C4-2B (cell line): ENCODE measurements at regions not wholly inside any gene's neighbourhood (a gene's known extent, or its start where the extent isn't known, plus 50 kb on each side); places are given as distances from the start of the nearest gene placed in this dataset.

Experiments
- H3K27ac ChIP-seq: fragments of 450-650 bp; 2 replicates; pipeline ENCODE4 v1.5.1; 2017
- CTCF ChIP-seq: fragments of 450-650 bp; conservative IDR thresholded peaks from 2 replicates; pipeline ENCODE4 v1.5.1; 2017; ENCODE audit warnings: mild to moderate bottlenecking
- ZFX ChIP-seq: fragments of 450-650 bp; IDR thresholded peaks from 2 replicates; pipeline ENCODE4 v1.6.1; 2017

- no peak overlapping the region for H3K27ac ChIP-seq
- TF ChIP-seq ZFX (no peak), CTCF (no peak)
Observed at GRCh38 chr12:97082029-97082428, 175.0 kb downstream of the NEDD1 start.

- TF ChIP-seq CTCF = no peak
- no peak for TF ChIP-seq ZFX
Observed at GRCh38 chr12:97093187-97093683, 186.2 kb downstream of the NEDD1 start.

GRCh38 chr12:97097734-97098133 is 190.7 kb downstream of the NEDD1 start:
- no peak for TF ChIP-seq ZFX
- no peak for TF ChIP-seq CTCF
- no peak overlapping the region for H3K27ac ChIP-seq

More at GRCh38 chr12:97093187-97093683, 186.2 kb downstream of the NEDD1 start:
- no peak overlapping the region for H3K27ac ChIP-seq

GRCh38 chr12:97109441-97109840 is 202.4 kb downstream of the NEDD1 start:
- H3K27ac ChIP-seq = no peak overlapping the region
- no peak for TF ChIP-seq CTCF
- TF ChIP-seq ZFX = no peak

- TF ChIP-seq ZFX = no peak
- no peak for TF ChIP-seq CTCF
- no peak overlapping the region for H3K27ac ChIP-seq
Observed at GRCh38 chr12:97112136-97112535, 205.1 kb downstream of the NEDD1 start.

GRCh38 chr12:97118796-97119375 is 211.8 kb downstream of the NEDD1 start:
- no peak overlapping the region for H3K27ac ChIP-seq
- TF ChIP-seq ZFX = no peak
- TF ChIP-seq CTCF = no peak

GRCh38 chr12:97127061-97127460 is 220.0 kb downstream of the NEDD1 start:
- no peak for TF ChIP-seq ZFX
- TF ChIP-seq CTCF = no peak

More at GRCh38 chr12:97127061-97127460, 220.0 kb downstream of the NEDD1 start:
- no peak overlapping the region for H3K27ac ChIP-seq
